ENCODE measurements at regions not wholly inside any gene's neighbourhood (a gene's known extent, or its start where the extent isn't known, plus 50 kb on each side); places are given as distances from the start of the nearest gene placed in this dataset.
"Not testable (repeated sequence)": the region's sequence is repeated elsewhere in the genome, so short reads cannot be mapped to it uniquely, and the experiment has no call there.

DNA sequence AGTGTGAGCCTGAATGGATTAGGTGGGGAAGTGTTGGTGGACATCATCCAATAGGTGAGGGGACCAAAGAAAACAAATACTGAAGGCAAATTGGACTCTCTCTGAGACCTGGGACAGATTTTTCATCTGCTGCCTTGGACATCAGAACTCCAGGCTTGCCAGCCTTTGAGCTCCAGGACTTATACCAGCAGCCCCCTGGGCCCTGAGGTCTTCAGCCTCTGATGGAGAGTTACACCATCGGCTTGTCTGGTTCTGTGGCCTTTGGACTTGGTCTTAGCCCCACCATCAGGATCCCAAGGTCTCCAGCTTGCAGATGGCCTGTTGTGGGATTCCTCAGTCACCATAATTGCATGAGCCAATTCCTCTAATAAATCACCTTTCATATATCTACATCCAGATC lies 80.8 kb upstream of the SLC8A3 start:
- Histone ChIP-seq H3K9ac (ENCODE audit: low read depth, low read length) (no peak overlapping the region), H3K36me3 (ENCODE audit: insufficient read depth, low read length) (no peaks in the 10 kb centered on the region), H3K9me3 (ENCODE audit: control insufficient read depth, insufficient read depth, low read length) (no peaks in the 10 kb centered on the region), H3K4me1 (ENCODE audit: insufficient read depth, low read length) (no peaks in the 10 kb centered on the region)

DNA sequence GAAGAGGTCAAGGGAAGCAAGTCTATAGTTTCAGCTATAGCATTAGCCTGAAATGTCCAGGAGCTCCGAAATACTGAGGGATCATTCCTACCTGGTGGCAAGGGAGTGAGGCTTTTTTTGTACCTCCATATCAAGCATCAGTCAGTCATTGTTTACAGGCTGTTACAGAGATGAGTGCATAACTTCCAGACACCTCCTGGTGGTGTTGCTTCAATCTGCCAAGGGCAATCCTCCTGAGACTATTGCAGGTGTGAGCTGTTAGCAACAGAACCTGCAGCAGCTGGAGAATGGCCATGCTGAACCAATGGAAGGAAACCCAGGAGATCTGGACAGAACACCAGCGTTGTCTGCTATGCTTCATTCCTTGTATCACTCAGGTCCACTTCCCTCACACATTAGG lies 80.0 kb upstream of the SLC8A3 start:
- Histone ChIP-seq H3K4me1 (ENCODE audit: insufficient read depth, low read length) (no peaks in the 10 kb centered on the region), H3K36me3 (ENCODE audit: insufficient read depth, low read length) (no peaks in the 10 kb centered on the region), H3K9me3 (ENCODE audit: control insufficient read depth, insufficient read depth, low read length) (no peaks in the 10 kb centered on the region), H3K9ac (ENCODE audit: low read depth, low read length) (no peak overlapping the region)

GRCh38 chr14:70266157-70266556 lies 77.4 kb upstream of the SLC8A3 start:
- Histone ChIP-seq H3K9me3 (ENCODE audit: control insufficient read depth, insufficient read depth, low read length) (no peaks in the 10 kb centered on the region), H3K36me3 (ENCODE audit: insufficient read depth, low read length) (no peaks in the 10 kb centered on the region), H3K9ac (ENCODE audit: low read depth, low read length) (no peak overlapping the region), H3K4me1 (ENCODE audit: insufficient read depth, low read length) (no peaks in the 10 kb centered on the region)

GRCh38 chr14:70265422-70265821 lies 76.7 kb upstream of the SLC8A3 start:
- no peaks in the 10 kb centered on the region for H3K9me3 ChIP-seq (ENCODE audit: control insufficient read depth, insufficient read depth, low read length)
- H3K9ac ChIP-seq (ENCODE audit: low read depth, low read length) = no peak overlapping the region
- H3K36me3 ChIP-seq (ENCODE audit: insufficient read depth, low read length) = no peaks in the 10 kb centered on the region
- H3K4me1 ChIP-seq (ENCODE audit: insufficient read depth, low read length) = no peaks in the 10 kb centered on the region

DNA sequence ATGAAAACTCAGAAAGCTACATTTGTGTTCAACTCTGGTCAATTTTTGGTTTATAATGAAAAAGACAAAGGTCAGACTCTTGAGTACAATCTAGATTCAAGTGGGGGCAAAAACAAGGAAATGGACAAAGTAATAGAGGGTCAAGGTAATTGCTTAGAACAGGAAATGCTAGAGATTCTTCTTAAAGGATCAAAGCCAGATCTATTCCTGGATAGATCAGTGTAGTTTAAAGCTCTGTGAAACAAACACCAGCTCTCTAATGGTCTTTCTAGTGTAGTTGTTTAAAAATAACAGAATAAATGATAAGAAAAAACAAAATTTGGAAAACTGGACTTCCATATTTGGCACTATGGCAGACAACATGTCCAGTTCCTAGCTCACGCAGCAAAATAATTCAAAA lies 70.7 kb upstream of the SLC8A3 start:
- Histone ChIP-seq H3K36me3 (ENCODE audit: insufficient read depth, low read length) (no peaks in the 10 kb centered on the region), H3K9me3 (ENCODE audit: control insufficient read depth, insufficient read depth, low read length) (no peaks in the 10 kb centered on the region), H3K4me1 (ENCODE audit: insufficient read depth, low read length) (peaks cover 7% of the 10 kb centered on the region; the same call in 1 of the 2 replicates), H3K9ac (ENCODE audit: low read depth, low read length) (no peak overlapping the region)

DNA sequence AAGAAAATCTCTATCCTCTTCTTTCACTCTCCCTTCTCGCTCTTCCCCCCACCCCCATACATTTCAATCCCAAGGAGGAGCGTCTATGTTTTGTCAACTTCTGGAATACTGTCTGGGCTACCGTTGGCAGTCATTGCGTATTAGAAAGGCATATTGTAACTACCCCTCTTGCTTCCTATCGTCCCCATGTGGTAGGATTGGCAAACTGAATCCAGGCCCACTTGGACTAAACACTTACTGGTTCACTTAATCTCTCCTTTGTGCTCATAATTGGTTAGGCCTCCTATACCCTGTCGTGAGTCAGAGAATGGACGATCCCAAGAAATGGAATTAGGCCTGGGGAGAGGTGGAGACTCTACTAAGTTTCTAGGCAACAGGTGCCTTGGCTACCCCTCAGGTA lies 68.8 kb upstream of the SLC8A3 start:
- no peaks in the 10 kb centered on the region for H3K9me3 ChIP-seq (ENCODE audit: control insufficient read depth, insufficient read depth, low read length)
- H3K9ac ChIP-seq (ENCODE audit: low read depth, low read length) = no peak overlapping the region
- peaks cover 7% of the 10 kb centered on the region; the same call in 1 of the 2 replicates for H3K4me1 ChIP-seq (ENCODE audit: insufficient read depth, low read length)
- H3K36me3 ChIP-seq (ENCODE audit: insufficient read depth, low read length) = no peaks in the 10 kb centered on the region

DNA sequence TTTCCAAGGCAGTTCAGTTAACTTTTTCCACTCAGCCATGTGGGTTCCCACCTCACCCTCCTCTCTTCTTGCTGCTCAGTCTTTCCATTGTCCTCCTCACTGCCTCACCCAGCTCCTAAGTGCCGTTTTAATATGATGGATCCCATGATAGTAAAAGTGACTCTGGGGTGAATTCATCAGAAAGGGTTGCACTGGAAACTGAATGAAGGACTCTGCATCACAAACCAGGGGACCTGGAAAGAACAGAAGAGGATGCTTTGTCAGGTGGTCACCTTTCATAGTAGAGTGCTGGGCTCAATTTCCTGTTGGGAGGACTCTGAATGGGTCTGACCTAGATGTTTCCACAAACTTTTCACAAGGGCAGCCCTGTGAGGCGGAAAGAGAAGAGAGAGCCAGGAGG lies 67.8 kb upstream of the SLC8A3 start:
- no peaks in the 10 kb centered on the region for H3K36me3 ChIP-seq (ENCODE audit: insufficient read depth, low read length)
- H3K4me1 ChIP-seq (ENCODE audit: insufficient read depth, low read length) = peaks cover 7% of the 10 kb centered on the region; the same call in 1 of the 2 replicates
- H3K9me3 ChIP-seq (ENCODE audit: control insufficient read depth, insufficient read depth, low read length) = no peaks in the 10 kb centered on the region
- H3K9ac ChIP-seq (ENCODE audit: low read depth, low read length) = peak overlapping the region; percentile 30; the same call in 1 of the 2 replicates

- H3K9me3 ChIP-seq (ENCODE audit: control insufficient read depth, insufficient read depth, low read length); H3K4me1 ChIP-seq (ENCODE audit: insufficient read depth, low read length); H3K36me3 ChIP-seq (ENCODE audit: insufficient read depth, low read length): not testable (repeated sequence)
- H3K9ac ChIP-seq (ENCODE audit: low read depth, low read length) = peak overlapping the region; percentile 42; the same call in 1 of the 2 replicates
These were observed 66.6 kb upstream of the SLC8A3 start for GRCh38 chr14:70255071-70256057.

GRCh38 chr14:70254476-70254961 lies 65.8 kb upstream of the SLC8A3 start:
- peak overlapping the region; percentile 45 for H3K9ac ChIP-seq (ENCODE audit: low read depth, low read length)
- H3K4me1 ChIP-seq (ENCODE audit: insufficient read depth, low read length) = peaks cover 7% of the 10 kb centered on the region; the same call in 1 of the 2 replicates
- no peaks in the 10 kb centered on the region for H3K36me3 ChIP-seq (ENCODE audit: insufficient read depth, low read length)
- H3K9me3 ChIP-seq (ENCODE audit: control insufficient read depth, insufficient read depth, low read length) = no peaks in the 10 kb centered on the region

DNA sequence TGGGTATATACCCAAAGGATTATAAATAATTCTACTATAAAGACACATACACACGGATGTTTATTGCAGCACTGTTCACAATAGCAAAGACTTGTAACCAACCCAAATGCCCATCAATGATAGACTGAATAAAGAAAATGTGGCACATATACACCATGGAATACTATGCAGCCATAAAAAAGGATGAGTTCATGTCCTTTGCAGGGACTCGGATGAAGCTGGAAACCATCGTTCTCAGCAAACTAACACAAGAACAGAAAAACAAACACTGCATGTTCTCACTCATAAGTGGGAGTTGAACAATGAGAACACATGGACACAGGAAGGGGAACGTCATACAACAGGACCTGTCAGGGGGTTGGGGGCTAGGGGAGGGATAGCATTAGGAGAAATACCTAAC lies 64.8 kb upstream of the SLC8A3 start:
- not testable (repeated sequence) for H3K36me3 ChIP-seq (ENCODE audit: insufficient read depth, low read length); H3K4me1 ChIP-seq (ENCODE audit: insufficient read depth, low read length); H3K9ac ChIP-seq (ENCODE audit: low read depth, low read length); H3K9me3 ChIP-seq (ENCODE audit: control insufficient read depth, insufficient read depth, low read length)

GRCh38 chr14:70245026-70245425 lies 56.3 kb upstream of the SLC8A3 start:
- Histone ChIP-seq H3K9me3 (ENCODE audit: control insufficient read depth, insufficient read depth, low read length) (no peaks in the 10 kb centered on the region), H3K4me1 (ENCODE audit: insufficient read depth, low read length) (no peaks in the 10 kb centered on the region), H3K36me3 (ENCODE audit: insufficient read depth, low read length) (no peaks in the 10 kb centered on the region), H3K9ac (ENCODE audit: low read depth, low read length) (no peak overlapping the region)

DNA sequence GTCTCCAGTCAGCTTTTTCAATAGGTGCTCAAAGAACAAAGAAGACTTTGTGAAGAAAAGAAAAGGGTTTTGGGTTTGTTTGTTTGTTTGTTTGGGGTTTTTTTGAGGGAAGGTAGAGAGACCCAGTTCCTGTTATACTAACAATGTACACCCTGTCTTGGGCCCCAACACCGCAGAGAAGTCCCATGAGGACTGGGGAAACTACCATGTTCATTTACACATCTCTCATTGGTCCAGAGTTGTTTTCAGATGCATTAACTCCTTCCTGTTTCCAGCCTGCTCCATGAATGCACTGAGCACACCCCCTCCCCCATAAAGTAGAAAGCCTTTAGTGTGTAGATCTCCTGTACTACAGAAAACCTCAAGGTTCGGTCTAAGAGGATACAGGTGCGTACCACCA lies 51.1 kb upstream of the SLC8A3 start:
- no peaks in the 10 kb centered on the region for H3K36me3 ChIP-seq (ENCODE audit: insufficient read depth, low read length)
- H3K4me1 ChIP-seq (ENCODE audit: insufficient read depth, low read length) = peaks cover 7% of the 10 kb centered on the region; the same call in 1 of the 2 replicates
- no peak overlapping the region for H3K9ac ChIP-seq (ENCODE audit: low read depth, low read length)
- H3K9me3 ChIP-seq (ENCODE audit: control insufficient read depth, insufficient read depth, low read length) = no peaks in the 10 kb centered on the region

- not testable (repeated sequence) for H3K4me1 ChIP-seq (ENCODE audit: insufficient read depth, low read length); H3K9me3 ChIP-seq (ENCODE audit: control insufficient read depth, insufficient read depth, low read length); H3K36me3 ChIP-seq (ENCODE audit: insufficient read depth, low read length); H3K9ac ChIP-seq (ENCODE audit: low read depth, low read length)
These were observed 49.9 kb upstream of the SLC8A3 start for GRCh38 chr14:70238635-70239034.
